HG02763 (cell line): ENCODE measurements at regions not wholly inside any gene's neighbourhood (a gene's known extent, or its start where the extent isn't known, plus 50 kb on each side); places are given as distances from the start of the nearest gene placed in this dataset.
"Not testable (repeated sequence)": the region's sequence is repeated elsewhere in the genome, so short reads cannot be mapped to it uniquely, and the experiment has no call there.

Experiments used
- ATAC-seq: cut with Tn5 transposase; IDR thresholded peaks from one replicate; pipeline ENCODE4 v1.9.1; 2021; ENCODE audit warnings: mild to moderate bottlenecking, moderate library complexity; ENCODE audit not compliant: unreplicated experiment

DNA sequence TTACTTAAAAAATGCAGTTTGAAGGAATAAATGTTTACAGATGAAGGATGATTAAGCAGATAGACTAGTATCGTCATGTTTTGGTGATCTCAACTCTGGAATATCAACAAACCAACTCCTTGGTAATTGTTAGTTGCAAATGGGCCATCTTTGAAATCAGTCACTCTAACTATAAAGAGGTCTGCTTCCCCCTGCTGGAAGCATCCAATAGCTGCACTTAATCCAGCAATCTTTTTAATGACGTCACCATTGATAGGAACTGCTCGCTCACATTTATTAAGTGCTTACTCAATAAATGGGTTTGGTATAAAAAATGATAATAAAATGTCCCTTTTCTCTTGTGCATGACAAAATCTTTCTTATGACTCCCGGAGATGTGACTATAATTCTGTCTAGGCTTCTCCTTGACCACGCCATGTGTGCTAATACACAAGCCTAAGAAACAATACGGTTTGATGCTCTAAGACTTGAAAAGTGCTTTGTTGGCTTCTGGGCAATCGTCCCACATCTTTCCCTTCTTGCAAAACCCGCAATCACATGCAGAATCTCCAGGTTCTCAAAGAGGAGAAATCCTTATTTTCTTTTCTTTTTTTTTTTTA, 227.6 kb upstream of the POU1F1 start:
- peak; percentile 85 for ATAC-seq

DNA sequence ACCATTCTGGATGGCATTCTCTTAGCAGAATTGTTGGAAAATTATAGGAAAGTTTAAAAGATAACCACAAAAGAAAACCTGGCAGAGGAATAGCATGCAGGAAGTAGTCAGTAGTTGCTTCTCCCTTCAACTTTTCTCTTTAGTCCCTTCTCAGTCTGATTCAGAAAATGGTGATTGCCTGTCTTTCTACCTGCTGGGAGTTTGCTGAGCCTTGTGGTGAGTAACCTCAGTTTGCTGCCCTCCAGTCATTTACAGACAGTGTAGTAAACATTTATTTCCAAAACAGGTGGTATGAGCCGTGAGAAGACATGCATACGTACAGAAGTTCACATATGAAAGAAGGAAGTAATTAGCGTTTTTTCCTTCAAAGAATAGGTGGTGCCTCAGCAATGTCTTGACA, 224.7 kb upstream of the POU1F1 start:
- no peak for ATAC-seq

DNA sequence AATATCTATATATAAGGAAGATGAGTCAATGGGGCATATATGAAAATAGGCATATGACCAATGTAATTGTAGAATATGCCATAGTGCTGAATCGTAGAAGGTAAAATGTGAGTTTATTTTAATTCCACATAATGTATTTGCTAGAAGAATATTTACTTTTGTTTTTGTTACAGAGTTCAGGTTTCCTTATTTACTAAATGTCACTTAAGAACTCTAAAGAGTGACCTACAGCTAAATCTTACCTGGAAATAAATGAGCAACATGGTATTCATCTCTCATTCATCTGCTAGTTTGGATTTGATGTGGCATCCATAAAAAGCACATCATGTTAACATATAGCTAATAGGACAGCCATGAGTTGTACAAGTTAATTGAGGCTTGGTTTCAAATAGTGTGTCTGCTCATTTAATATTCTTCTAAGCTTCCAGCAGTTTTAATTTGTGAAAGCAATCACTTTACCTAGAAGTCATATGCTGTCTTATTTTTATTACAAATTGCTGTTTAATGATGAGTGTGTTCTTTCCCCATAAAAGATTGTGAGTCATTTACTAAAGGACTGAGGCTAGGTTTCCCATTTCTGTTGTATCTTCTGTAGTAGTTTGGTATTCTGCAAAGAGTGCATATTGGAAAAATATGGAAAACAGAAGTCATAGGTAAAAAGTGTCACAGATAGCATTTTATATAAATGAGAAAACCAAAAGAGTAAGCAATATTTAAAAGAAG, 222.1 kb upstream of the POU1F1 start:
- ATAC-seq, result no peak

DNA sequence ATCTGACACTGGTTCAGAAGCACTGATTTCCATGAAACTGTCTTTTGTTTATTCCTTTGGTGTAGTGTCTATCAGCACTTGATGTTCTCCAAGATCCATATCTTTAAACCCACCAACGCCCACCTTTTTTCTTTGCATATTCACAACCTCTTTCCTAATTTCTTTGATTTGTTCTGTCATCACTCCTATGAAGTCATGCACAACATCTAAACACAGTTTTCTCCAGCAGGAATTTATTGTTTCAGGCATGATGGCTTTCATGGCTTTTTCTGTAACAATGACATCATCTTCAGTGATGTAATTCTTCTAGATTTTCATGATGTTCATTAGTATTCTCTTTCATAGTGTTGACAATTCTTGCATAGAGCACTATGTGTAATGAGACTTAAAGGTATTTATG, 219.6 kb upstream of the POU1F1 start:
- no peak for ATAC-seq

DNA sequence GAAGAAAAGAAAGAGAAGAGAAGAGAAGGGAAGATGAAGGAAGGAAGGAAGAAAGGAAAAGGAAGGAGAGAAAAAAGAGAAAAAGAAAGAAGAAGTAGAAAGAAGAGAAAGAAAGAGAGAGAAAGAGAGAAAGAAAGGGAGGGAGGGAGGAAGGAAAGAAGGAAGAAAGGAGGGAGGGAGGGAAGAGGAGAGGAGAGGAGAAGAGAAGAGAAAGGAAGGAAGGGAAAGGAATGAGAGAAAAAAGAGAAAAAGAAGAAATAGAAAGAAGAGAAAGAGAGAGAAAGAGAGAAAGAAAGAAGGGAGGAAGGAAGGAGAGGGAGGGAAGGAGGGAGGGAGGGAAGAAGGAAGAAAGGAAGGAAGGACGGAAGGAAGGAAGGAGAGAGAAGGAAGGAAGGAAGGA, 217.9 kb upstream of the POU1F1 start:
- no peak for ATAC-seq

DNA sequence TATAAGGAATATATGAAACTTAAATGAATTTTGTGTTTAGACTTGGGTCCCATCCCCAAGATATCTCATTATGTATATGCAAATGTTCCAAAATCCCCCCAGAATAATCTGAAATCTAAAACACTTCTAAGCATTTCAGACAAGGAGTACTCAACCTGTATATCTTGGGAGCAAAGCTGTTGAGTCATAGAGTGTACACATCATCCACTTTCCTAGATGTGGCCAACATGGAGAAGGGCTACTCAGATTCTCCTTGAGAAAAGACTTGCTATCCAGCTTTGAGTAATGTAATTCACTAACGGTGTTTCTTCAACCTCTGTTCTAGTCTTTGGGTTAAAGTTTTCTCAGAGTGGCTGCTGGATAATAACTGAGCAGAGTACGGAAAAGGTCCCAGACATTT, 215.5 kb upstream of the POU1F1 start:
- no peak for ATAC-seq

DNA sequence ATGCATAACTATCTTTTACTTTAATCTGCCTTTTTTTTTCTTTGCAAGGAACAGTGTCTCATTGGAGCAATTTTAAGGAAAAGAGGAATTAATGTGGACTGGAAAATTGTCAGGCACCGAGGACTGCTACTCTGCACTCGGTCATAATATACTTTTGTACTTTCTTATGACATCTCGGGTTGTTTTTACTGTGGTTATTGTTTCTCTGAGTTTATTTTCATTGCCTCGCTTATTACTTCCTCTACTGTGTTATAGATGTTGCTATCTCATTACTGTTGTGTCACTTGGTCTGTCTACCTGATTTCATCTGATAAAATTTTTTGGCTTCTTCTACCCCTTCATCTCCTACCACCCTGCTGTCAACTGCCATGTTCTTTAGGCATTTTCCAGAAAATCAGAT, 213.5 kb upstream of the POU1F1 start:
- no peak for ATAC-seq

DNA sequence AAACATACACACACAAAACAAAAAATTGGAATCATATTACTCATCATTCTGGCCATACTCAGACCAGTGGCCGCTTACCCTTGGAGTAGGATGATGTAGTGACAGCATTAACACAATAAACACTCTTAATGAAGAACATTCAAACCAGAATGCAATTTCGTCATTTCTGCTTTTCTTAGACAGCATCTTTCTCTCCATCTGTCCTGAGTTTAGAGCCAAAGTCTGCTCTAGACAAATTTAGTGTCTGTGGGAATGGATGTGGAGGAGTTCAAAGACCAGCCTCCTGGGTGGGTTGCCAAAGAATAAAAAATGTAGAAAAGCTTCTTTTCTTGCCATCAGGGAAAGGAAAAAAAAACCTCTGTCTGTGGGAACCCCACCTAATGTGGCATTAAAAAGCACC, 212.4 kb upstream of the POU1F1 start:
- no peak for ATAC-seq

DNA sequence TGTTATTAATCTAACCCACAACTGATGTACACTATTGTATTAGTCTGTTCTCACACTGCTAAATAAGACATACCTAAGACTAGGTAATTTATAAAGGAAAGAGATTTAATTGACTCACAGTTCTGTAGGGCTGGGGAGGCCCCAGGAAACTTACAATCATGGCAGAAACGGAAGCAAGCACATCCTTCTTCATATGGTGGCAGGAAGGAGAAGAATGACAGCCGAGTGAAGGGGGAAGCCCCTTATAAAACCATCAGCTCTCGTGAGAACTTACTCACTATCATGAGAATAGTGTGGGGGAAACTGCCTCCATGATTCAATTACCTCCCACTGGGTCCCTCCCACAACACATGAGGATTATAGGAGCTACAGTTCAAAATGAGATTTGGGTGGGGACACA, 210.3 kb upstream of the POU1F1 start:
- ATAC-seq, result not testable (repeated sequence)

DNA sequence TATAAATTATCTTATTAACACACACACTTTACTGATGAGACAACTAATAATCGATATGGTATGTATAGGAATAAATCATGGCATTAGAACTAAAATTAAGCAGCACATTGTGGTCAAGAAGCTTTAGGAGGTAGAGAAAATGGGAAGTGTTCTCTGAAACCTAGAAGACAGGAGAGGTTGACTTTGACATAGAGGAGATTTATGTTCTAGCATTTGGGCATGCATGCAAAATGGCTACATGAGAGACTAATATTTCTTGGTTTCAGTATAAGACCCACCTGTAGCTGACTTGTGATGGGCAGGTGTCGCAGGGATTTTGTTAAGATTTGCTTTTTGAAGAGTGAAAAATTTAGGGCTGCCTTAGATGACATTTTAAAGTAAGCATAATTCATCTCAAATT, 209.7 kb upstream of the POU1F1 start:
- ATAC-seq, result no peak

DNA sequence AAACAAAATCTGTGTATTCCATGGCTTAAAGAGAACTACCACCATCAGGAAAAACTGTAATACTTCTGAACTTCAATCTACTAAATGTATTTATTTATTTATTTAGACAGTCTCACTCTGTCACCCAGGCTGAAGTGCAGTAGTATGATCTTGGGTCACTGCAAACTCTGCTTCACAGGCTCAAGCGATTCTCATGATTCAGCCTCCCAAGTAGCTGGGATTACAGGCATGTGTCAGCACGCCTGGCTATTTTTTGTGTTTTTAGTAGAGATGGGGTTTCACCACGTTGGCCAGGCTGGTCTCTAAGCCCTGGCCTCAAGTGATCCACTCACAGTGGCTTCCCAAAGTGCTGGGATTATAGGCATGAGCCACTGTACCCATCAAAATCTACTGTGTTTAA, 202.3 kb upstream of the POU1F1 start:
- no peak for ATAC-seq

DNA sequence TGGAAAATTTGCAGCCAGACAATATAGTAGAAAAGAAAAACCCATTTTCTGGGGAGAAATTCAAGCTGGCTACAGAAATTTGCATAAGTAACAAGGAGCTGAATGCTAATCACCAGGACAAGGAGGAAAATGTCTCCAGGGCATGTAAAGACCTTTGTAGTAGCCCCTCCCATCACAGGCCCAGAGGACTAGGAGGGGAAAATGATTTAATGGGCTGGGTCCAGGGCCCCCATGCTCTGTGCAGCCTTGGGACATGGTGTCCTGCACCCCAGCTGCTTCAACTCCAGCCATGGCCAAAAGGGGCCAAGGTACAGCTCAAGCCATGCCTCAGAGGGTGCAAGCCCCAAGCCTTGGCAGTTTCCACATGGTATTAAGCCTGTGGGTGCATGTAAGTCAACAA, 197.6 kb upstream of the POU1F1 start:
- ATAC-seq, result no peak

DNA sequence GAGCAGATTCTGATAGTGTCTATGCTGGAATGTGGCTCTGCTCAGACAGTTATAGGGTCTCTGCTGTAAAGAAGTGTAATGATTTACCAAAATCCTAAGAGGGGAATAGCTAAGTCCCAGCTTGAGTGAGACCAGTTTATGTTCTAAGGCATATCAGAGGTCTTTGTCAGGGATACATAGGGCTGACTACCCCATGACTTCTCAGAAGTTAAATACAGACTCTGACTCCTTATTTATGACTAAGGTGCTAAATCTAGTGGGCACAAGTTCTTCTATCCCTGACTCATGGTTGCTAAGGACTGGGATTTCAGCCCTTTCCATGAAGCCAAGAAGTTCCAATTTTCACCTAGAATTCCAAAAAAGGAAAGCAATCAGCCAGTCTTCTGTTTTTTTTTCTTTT, 192.6 kb upstream of the POU1F1 start:
- no peak for ATAC-seq

DNA sequence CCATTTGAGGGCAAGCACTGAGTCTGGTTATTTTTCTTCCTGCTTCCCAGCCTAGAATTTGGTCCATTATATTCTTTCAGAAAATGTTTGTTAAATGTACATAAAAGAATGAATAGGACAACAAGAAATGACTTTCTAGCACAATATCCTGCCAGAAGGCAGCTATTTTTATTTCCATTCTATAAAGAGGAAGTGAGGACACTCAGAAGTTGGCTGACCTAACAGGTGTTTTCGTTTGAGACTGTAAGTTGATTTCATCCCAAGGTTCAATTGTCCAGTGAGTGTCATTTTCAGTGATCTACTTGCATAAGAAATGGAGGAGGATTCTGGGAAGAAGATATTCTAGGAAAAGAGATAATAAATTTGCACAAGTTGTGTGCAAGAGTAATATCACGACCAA, 191.9 kb upstream of the POU1F1 start:
- ATAC-seq, result no peak

DNA sequence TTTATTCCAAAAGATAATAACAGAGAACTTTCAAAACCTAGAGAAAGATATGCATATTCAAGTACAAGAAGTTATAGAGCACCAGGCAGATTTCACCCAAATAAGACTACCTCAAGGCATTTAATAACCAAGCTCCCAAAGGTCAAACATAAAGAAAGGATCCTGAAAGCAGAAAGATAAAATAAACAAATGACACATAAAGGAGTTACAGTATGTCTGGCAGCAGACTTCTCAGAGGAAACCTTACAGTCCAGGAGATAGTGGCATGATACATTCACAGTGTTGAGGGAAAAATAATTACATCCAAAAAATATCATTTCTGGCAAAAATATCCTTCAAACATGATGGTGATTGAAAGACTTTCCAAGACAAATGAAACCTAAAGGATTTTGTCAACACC, 185.8 kb upstream of the POU1F1 start:
- no peak for ATAC-seq

DNA sequence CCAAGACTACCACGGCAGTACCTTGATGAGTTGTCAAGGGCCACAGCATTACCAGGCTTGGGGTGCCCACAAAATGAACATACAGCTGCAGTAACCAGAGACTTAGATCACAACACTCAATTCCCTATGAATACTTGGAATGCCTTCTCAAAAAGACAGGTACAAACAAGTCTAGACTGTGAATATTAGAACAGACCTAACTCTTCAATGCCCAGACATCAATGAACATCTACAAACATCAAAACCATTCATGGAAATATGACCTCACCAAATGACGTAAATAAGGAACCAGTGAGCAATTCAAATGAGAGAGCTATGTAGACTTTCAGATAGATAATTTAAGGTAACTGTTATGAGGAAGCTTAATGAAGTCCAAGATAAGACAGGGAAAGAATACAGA, 185.1 kb upstream of the POU1F1 start:
- no peak for ATAC-seq

DNA sequence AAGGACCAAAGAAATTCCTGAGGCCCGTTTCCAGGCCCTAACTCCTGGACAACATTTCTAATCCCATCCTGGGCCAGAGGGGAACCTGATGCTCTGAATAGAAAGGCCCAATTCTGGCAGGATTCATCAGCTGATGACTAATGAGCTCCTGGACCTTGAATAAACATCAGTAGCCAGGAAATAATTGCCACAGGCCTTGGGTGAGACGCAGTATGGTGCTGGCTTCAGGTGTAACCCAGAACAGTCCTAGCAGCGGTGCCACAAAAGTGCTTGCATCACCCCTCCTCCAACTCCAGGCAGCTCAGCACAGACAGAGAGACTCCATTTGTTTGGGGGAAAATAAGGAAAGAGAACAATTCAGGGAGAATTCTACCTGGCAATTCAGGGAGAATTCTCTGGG, 184.7 kb upstream of the POU1F1 start:
- ATAC-seq, result no peak

DNA sequence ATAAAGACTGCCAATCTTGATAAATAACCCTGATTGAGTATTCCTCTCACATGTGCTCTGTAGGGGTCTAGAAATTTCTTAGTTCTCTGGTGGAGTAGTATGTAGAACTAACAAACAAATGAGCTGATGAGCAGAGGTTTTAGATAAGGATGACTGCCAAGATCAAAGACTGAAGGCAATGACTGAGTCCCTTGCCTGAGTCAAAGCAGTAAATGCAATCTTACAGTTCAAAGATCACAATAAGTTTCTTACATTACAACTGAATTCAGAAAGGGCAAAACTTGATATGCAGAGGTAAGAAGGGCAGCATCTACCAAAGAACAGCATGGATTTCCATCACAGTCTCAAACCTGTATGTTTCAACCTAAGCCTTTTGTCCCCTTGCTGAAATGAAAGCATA, 172.2 kb upstream of the POU1F1 start:
- no peak for ATAC-seq

DNA sequence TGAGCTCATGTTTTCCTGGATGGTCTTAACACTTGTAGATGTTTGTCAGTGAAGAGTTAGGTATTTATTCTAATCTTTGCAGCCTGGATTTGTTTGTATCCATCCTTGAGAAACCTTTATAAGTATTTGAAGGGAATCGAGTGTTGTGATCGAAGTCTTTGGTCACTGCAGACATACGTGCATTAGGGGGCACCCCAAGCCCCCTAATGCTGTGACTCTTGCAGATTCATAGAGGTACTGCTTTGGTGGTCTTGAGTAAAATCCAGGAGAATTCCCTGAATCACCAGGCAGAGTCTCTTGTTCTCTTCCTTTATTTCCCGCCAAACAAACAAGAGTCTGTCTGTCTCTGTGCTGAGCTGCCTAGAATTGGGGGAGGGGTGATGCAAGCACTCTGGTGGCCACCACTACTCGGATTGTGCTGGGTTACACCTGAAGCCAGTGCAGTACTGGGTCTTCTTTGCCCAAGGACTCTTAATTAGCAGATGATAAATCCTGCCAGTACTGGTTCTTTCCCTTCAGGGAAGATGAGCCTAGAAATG, 170.5 kb upstream of the POU1F1 start:
- ATAC-seq, result no peak

DNA sequence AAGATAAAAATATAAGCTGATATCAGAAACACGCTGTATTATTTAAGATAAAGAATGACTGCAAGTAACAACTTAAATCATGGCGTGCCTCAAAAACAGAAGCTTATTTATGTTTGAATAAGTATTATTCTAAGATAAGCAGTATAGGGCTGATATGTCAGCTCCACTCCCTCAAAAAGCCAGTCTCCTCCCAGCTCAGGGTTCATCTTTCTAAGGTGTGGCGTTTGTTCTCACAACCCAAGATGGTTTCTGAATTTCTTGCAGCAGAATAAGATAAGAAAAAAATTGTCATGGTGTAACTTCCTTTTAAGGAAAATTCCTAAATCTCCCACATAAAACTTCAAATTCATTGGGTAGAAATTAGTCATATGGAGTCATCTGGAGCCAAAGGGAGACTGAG, 166.1 kb upstream of the POU1F1 start:
- ATAC-seq, result no peak

DNA sequence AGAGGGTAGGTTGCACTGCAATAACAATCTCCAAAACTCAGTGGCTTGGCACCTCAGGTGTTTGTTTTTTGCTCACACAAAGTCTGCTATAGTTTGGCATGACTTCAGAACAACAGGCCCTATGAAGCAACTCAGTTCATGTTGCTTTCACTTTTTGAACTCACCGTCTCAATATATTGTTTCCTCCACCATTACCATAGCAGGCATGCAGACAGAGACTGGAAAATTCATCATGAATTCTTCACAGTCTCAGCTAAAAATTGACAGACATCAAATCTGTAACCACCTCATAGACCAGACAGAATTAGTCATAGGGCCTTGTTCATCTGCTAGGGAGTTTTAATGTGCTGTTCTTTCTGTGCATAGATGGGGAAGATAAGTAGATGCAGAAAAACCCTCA, 161.4 kb upstream of the POU1F1 start:
- ATAC-seq, result no peak

DNA sequence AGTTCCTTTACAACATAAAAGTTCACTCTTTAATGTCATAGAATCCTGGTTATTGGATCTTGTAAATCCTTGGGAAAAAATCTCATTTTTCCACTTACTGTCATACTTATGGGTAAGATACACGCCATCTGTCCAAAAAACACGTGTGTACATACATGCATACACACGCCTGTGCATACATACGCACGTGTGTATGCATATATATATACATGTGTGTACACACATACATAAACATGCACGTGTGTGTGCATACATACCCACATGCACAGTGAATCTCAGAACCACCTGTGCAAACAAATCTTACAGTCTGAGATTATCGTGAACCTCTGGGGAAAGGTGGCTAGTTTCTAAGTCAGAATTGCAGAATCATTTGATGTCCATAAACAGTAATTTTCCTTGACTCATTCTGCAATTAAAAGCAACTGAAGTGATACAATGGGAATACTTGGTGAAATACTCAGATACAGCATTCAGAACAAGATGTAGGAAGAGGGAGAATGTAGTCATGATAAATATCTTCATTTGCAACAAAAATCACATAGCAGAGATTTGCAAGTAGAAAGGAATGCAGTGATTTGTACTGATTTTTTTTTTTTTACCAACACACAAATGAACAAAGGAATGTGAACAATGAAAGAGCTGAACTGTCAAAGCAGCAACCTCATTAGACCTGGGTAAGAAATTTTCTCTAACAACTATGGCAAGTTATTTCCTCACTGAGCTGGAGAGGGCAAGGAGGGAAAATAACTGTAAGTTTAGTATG, 160.6 kb upstream of the POU1F1 start:
- ATAC-seq, result no peak
